ENCODE measurements at regions not wholly inside any gene's neighbourhood (a gene's known extent, or its start where the extent isn't known, plus 50 kb on each side); places are given as distances from the start of the nearest gene placed in this dataset.
"Not testable (repeated sequence)": the region's sequence is repeated elsewhere in the genome, so short reads cannot be mapped to it uniquely, and the experiment has no call there.

- H3K27ac ChIP-seq (ENCODE audit: low read length), result no peak overlapping the region
Measured at GRCh38 chr2:195238826-195239225, 418.2 kb upstream of the SLC39A10 start.

GRCh38 chr2:195238379-195238778 is 418.6 kb upstream of the SLC39A10 start:
- no peak for DNase-seq
- no peaks in the 10 kb centered on the region for H3F3A ChIP-seq (ENCODE audit: insufficient read depth, low read length)
- H2AFZ ChIP-seq (ENCODE audit: low read length), result no peak overlapping the region
- H3K4me2 ChIP-seq (ENCODE audit: low read depth, low read length), result no peak overlapping the region
- no peak overlapping the region for H3K9ac ChIP-seq (ENCODE audit: low read length)
- TF ChIP-seq EZH2phosphoT487 (IDR thresholded peaks at IDR 0.05; ENCODE audit: low read length) (no peak), EZH2 (optimal IDR thresholded peaks at IDR 0.05; ENCODE audit: low read depth, low read length) (no peak)
- TF ChIP-seq, protein P1, sequence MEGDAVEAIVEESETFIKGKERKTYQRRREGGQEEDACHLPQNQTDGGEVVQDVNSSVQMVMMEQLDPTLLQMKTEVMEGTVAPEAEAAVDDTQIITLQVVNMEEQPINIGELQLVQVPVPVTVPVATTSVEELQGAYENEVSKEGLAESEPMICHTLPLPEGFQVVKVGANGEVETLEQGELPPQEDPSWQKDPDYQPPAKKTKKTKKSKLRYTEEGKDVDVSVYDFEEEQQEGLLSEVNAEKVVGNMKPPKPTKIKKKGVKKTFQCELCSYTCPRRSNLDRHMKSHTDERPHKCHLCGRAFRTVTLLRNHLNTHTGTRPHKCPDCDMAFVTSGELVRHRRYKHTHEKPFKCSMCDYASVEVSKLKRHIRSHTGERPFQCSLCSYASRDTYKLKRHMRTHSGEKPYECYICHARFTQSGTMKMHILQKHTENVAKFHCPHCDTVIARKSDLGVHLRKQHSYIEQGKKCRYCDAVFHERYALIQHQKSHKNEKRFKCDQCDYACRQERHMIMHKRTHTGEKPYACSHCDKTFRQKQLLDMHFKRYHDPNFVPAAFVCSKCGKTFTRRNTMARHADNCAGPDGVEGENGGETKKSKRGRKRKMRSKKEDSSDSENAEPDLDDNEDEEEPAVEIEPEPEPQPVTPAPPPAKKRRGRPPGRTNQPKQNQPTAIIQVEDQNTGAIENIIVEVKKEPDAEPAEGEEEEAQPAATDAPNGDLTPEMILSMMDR (IDR thresholded peaks at IDR 0.05; ENCODE audit: low read length), result no peak
- no peaks in the 10 kb centered on the region for H3K36me3 ChIP-seq (replicated peaks; ENCODE audit: insufficient read depth, low read length)
- no peaks in the 10 kb centered on the region for H4K20me1 ChIP-seq (ENCODE audit: insufficient read depth, low read length)
- H3K79me2 ChIP-seq (ENCODE audit: low read length), result no peaks in the 10 kb centered on the region
- no peak overlapping the region for H3K27ac ChIP-seq (ENCODE audit: low read length)
- no peaks in the 10 kb centered on the region for H3K9me3 ChIP-seq (replicated peaks; ENCODE audit: insufficient read depth, low read length)
- no peaks in the 10 kb centered on the region for H3K4me1 ChIP-seq (ENCODE audit: low read length)
- no peak overlapping the region for H3K4me3 ChIP-seq (ENCODE audit: low read length)
- no peaks in the 10 kb centered on the region for H3K9me2 ChIP-seq (replicated peaks; ENCODE audit: insufficient read depth, low read length)
- no peaks in the 10 kb centered on the region for H3K27me3 ChIP-seq (replicated peaks; ENCODE audit: insufficient read depth, low read length)

More at GRCh38 chr2:195238826-195239225, 418.2 kb upstream of the SLC39A10 start:
- H3K4me2 ChIP-seq (ENCODE audit: low read depth, low read length), result no peak overlapping the region
- no peak for DNase-seq
- H3K79me2 ChIP-seq (ENCODE audit: low read length), result no peaks in the 10 kb centered on the region
- H4K20me1 ChIP-seq (ENCODE audit: insufficient read depth, low read length), result no peaks in the 10 kb centered on the region
- no peaks in the 10 kb centered on the region for H3K27me3 ChIP-seq (replicated peaks; ENCODE audit: insufficient read depth, low read length)
- H3K9me3 ChIP-seq (replicated peaks; ENCODE audit: insufficient read depth, low read length), result no peaks in the 10 kb centered on the region
- no peaks in the 10 kb centered on the region for H3K9me2 ChIP-seq (replicated peaks; ENCODE audit: insufficient read depth, low read length)
- TF ChIP-seq EZH2 (optimal IDR thresholded peaks at IDR 0.05; ENCODE audit: low read depth, low read length) (no peak), EZH2phosphoT487 (IDR thresholded peaks at IDR 0.05; ENCODE audit: low read length) (no peak)
- TF ChIP-seq, protein P1 (IDR thresholded peaks at IDR 0.05; ENCODE audit: low read length), result no peak
- no peaks in the 10 kb centered on the region for H3F3A ChIP-seq (ENCODE audit: insufficient read depth, low read length)
- no peak overlapping the region for H3K4me3 ChIP-seq (ENCODE audit: low read length)
- no peak overlapping the region for H3K9ac ChIP-seq (ENCODE audit: low read length)
- H2AFZ ChIP-seq (ENCODE audit: low read length), result no peak overlapping the region
- H3K36me3 ChIP-seq (replicated peaks; ENCODE audit: insufficient read depth, low read length), result no peaks in the 10 kb centered on the region
- no peaks in the 10 kb centered on the region for H3K4me1 ChIP-seq (ENCODE audit: low read length)

GRCh38 chr2:195228547-195228946 is 428.5 kb upstream of the SLC39A10 start:
- H3F3A ChIP-seq (ENCODE audit: insufficient read depth, low read length); H3K9me2 ChIP-seq (replicated peaks; ENCODE audit: insufficient read depth, low read length); H3K4me2 ChIP-seq (ENCODE audit: low read depth, low read length); H3K27ac ChIP-seq (ENCODE audit: low read length); H3K36me3 ChIP-seq (replicated peaks; ENCODE audit: insufficient read depth, low read length); H3K4me3 ChIP-seq (ENCODE audit: low read length); H3K9ac ChIP-seq (ENCODE audit: low read length); DNase-seq; H3K9me3 ChIP-seq (replicated peaks; ENCODE audit: insufficient read depth, low read length); H2AFZ ChIP-seq (ENCODE audit: low read length); H3K27me3 ChIP-seq (replicated peaks; ENCODE audit: insufficient read depth, low read length); H4K20me1 ChIP-seq (ENCODE audit: insufficient read depth, low read length); H3K79me2 ChIP-seq (ENCODE audit: low read length); H3K4me1 ChIP-seq (ENCODE audit: low read length): not testable (repeated sequence)

DNA sequence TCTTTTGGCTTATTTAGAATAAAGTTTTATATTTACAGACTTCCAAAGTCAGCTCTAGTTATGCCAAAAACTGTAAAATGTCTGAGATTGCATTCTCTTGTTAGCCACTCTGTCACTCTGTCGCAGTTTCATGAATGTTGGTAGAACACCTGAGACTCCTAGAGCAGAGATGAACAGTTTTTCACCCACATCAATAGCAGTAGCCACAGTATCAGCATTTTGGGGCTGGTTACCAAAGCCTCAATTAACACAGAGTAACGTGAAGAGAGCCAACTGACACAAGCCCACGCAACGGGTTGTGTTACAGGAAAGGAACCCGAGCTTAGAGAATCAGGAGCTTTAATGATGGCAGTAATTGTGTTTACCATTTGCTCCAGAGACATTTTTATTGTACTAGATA is 443.0 kb upstream of the SLC39A10 start:
- H3K4me1 ChIP-seq (ENCODE audit: low read length), result no peaks in the 10 kb centered on the region
- H3K9ac ChIP-seq (ENCODE audit: low read length), result no peak overlapping the region
- H3K9me3 ChIP-seq (replicated peaks; ENCODE audit: insufficient read depth, low read length), result no peaks in the 10 kb centered on the region
- no peak for DNase-seq
- no peak overlapping the region for H3K4me3 ChIP-seq (ENCODE audit: low read length)
- no peaks in the 10 kb centered on the region for H3F3A ChIP-seq (ENCODE audit: insufficient read depth, low read length)
- H3K9me2 ChIP-seq (replicated peaks; ENCODE audit: insufficient read depth, low read length), result no peaks in the 10 kb centered on the region
- H3K27me3 ChIP-seq (replicated peaks; ENCODE audit: insufficient read depth, low read length), result no peaks in the 10 kb centered on the region
- H3K79me2 ChIP-seq (ENCODE audit: low read length), result no peaks in the 10 kb centered on the region
- H4K20me1 ChIP-seq (ENCODE audit: insufficient read depth, low read length), result no peaks in the 10 kb centered on the region
- H3K36me3 ChIP-seq (replicated peaks; ENCODE audit: insufficient read depth, low read length), result no peaks in the 10 kb centered on the region
- no peak overlapping the region for H3K27ac ChIP-seq (ENCODE audit: low read length)
- TF ChIP-seq, protein P1 (IDR thresholded peaks at IDR 0.05; ENCODE audit: low read length), result no peak
- TF ChIP-seq EZH2phosphoT487 (IDR thresholded peaks at IDR 0.05; ENCODE audit: low read length) (no peak), EZH2 (optimal IDR thresholded peaks at IDR 0.05; ENCODE audit: low read depth, low read length) (no peak)
- no peak overlapping the region for H3K4me2 ChIP-seq (ENCODE audit: low read depth, low read length)
- no peak overlapping the region for H2AFZ ChIP-seq (ENCODE audit: low read length)
